Endodermal cell (in vitro differentiated cells): ENCODE measurements at regions not wholly inside any gene's neighbourhood (a gene's known extent, or its start where the extent isn't known, plus 50 kb on each side); places are given as distances from the start of the nearest gene placed in this dataset.

Experiments used
- DNase-seq: peaks from one replicate; pipeline ENCODE4 v3.0.0-alpha.2; 2017
- H3K27ac ChIP-seq: 2 replicates; pipeline ENCODE4 v1.5.1; 2013; ENCODE audit warnings: mild to moderate bottlenecking, low read depth, low read length, moderate library complexity
- H3K27me3 ChIP-seq: 2 replicates; pipeline ENCODE4 v1.6.1; 2013; ENCODE audit warnings: mild to moderate bottlenecking, low read length, moderate library complexity; ENCODE audit not compliant: insufficient read depth, control insufficient read depth, poor library complexity, severe bottlenecking
- H3K36me3 ChIP-seq: 2 replicates; pipeline ENCODE4 v1.7.0; 2013; ENCODE audit warnings: mild to moderate bottlenecking, low read length, moderate library complexity; ENCODE audit not compliant: control insufficient read depth, insufficient read depth
- H3K4me1 ChIP-seq: one replicate; pipeline ENCODE4 v1.7.0; 2013; ENCODE audit warnings: low read length; ENCODE audit not compliant: control insufficient read depth, insufficient read depth
- H3K4me3 ChIP-seq: 2 replicates; pipeline ENCODE4 v1.5.1; 2013; ENCODE audit warnings: mild to moderate bottlenecking, low read length, moderate library complexity
- H3K9ac ChIP-seq: 2 replicates; pipeline ENCODE4 v1.6.1; 2013; ENCODE audit warnings: mild to moderate bottlenecking, low read length, moderate library complexity; ENCODE audit not compliant: poor library complexity, severe bottlenecking; ENCODE audit errors: extremely low read depth
- H3K9me3 ChIP-seq: 2 replicates; pipeline ENCODE4 v1.6.1; 2013; ENCODE audit warnings: mild to moderate bottlenecking, low read length, moderate library complexity; ENCODE audit not compliant: control insufficient read depth
- H3K27ac Mint-ChIP-seq: 2 replicates; pipeline ENCODE4 v1.8.0; 2020; ENCODE audit warnings: mixed read lengths
- H3K27me3 Mint-ChIP-seq: 2 replicates; pipeline ENCODE4 v1.8.0; 2021; ENCODE audit warnings: mild to moderate bottlenecking, mixed read lengths; ENCODE audit not compliant: insufficient read depth
- H3K36me3 Mint-ChIP-seq: 2 replicates; pipeline ENCODE4 v1.8.0; 2020; ENCODE audit warnings: low read depth, mixed read lengths
- H3K4me1 Mint-ChIP-seq: 2 replicates; pipeline ENCODE4 v1.8.0; 2020; ENCODE audit warnings: mixed read lengths
- H3K4me3 Mint-ChIP-seq: 2 replicates; pipeline ENCODE4 v1.8.0; 2020; ENCODE audit warnings: mild to moderate bottlenecking, moderate library complexity, mixed read lengths
- H3K9me3 Mint-ChIP-seq: 2 replicates; pipeline ENCODE4 v1.8.0; 2020; ENCODE audit warnings: mild to moderate bottlenecking, mixed read lengths
- WGBS, 2 experiments: methylation state at CpG; one replicate each; pipeline versions ENCODE4 v1.1.5 to v1.1.7; 2013; ENCODE audit warnings: missing lambda C conversion rate in 2 of 2, mixed read lengths in 1 of 2; ENCODE audit not compliant: insufficient coverage in 1 of 2, insufficient read length in 1 of 2; 5-methylcytosine and 5-hydroxymethylcytosine counted together
- TF ChIP-seq, protein P1 (sequence below): fragments of 200-600 bp; sonication (generic); conservative IDR thresholded peaks from 2 replicates; pipeline ENCODE4 v1.5.0; 2021; ENCODE audit warnings: antibody characterized with exemption, mild to moderate bottlenecking

DNA sequence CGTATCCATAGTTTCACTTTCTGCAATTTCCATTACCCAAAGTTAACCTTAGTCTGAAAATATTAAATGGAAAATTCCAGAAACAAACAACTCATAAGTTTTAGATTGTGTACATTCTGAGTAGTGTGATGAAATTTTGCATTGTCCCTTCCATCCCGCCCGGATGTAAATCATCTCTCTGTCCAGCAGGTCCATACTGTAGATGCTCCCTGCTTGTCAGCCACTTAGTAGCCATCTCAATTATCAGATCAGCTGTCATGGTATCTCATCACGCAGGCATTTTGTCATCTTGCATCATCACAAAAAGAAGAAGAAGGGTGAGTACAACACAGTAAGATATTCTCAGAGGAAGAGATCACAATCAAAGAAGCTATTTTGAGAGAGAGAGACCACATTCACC lies 185.0 kb upstream of the STK17B start:
- no peaks in the 10 kb centered on the region for H3K36me3 Mint-ChIP-seq
- no peak overlapping the region for H3K4me3 ChIP-seq
- H3K4me3 Mint-ChIP-seq = no peak overlapping the region
- DNase-seq = no peak
- H3K9ac ChIP-seq = no peak overlapping the region
- no peak overlapping the region for H3K27ac Mint-ChIP-seq
- 96% methylated on average over 4 of the region's 4 CpGs; no CpG with 5 or more reads in 1 of the 2 experiments for WGBS, 2 experiments
- H3K27me3 Mint-ChIP-seq = no peaks in the 10 kb centered on the region
- H3K9me3 Mint-ChIP-seq = no peaks in the 10 kb centered on the region
- H3K27ac ChIP-seq = no peak overlapping the region
- H3K9me3 ChIP-seq = peaks cover 9% of the 10 kb centered on the region
- no peaks in the 10 kb centered on the region for H3K36me3 ChIP-seq
- no peaks in the 10 kb centered on the region for H3K4me1 ChIP-seq
- H3K27me3 ChIP-seq = no peaks in the 10 kb centered on the region
- H3K4me1 Mint-ChIP-seq = no peaks in the 10 kb centered on the region
- TF ChIP-seq, protein P1, sequence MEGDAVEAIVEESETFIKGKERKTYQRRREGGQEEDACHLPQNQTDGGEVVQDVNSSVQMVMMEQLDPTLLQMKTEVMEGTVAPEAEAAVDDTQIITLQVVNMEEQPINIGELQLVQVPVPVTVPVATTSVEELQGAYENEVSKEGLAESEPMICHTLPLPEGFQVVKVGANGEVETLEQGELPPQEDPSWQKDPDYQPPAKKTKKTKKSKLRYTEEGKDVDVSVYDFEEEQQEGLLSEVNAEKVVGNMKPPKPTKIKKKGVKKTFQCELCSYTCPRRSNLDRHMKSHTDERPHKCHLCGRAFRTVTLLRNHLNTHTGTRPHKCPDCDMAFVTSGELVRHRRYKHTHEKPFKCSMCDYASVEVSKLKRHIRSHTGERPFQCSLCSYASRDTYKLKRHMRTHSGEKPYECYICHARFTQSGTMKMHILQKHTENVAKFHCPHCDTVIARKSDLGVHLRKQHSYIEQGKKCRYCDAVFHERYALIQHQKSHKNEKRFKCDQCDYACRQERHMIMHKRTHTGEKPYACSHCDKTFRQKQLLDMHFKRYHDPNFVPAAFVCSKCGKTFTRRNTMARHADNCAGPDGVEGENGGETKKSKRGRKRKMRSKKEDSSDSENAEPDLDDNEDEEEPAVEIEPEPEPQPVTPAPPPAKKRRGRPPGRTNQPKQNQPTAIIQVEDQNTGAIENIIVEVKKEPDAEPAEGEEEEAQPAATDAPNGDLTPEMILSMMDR = no peak

DNA sequence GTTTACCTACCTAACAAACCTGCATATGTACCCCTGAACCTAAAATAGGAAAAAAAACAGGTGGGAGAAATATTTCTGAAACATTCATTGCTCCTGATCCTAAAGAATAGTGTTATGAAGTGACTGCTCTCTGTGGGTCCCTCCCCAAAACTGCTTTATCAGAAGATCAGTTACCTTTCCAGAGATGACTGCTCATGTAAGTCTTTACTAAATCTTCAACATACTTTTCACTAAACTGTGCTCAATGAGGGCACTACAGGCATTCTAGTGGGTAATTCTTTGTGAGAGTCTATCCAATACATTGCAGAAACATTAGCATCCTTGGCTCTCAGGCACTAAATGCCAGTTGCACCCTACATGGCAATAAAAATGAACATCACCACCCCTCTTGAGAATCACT lies 189.3 kb upstream of the STK17B start:
- Histone ChIP-seq H3K27me3 (no peaks in the 10 kb centered on the region), H3K36me3 (no peaks in the 10 kb centered on the region), H3K4me1 (no peaks in the 10 kb centered on the region), H3K9me3 (no peaks in the 10 kb centered on the region), H3K9ac (no peak overlapping the region), H3K27ac (no peak overlapping the region), H3K4me3 (no peak overlapping the region)
- no peak overlapping the region for H3K27ac Mint-ChIP-seq
- no peak overlapping the region for H3K4me3 Mint-ChIP-seq
- no peaks in the 10 kb centered on the region for H3K4me1 Mint-ChIP-seq
- H3K9me3 Mint-ChIP-seq = no peaks in the 10 kb centered on the region
- no peaks in the 10 kb centered on the region for H3K36me3 Mint-ChIP-seq
- no peak for DNase-seq
- H3K27me3 Mint-ChIP-seq = no peaks in the 10 kb centered on the region
- TF ChIP-seq, protein P1 = no peak

DNA sequence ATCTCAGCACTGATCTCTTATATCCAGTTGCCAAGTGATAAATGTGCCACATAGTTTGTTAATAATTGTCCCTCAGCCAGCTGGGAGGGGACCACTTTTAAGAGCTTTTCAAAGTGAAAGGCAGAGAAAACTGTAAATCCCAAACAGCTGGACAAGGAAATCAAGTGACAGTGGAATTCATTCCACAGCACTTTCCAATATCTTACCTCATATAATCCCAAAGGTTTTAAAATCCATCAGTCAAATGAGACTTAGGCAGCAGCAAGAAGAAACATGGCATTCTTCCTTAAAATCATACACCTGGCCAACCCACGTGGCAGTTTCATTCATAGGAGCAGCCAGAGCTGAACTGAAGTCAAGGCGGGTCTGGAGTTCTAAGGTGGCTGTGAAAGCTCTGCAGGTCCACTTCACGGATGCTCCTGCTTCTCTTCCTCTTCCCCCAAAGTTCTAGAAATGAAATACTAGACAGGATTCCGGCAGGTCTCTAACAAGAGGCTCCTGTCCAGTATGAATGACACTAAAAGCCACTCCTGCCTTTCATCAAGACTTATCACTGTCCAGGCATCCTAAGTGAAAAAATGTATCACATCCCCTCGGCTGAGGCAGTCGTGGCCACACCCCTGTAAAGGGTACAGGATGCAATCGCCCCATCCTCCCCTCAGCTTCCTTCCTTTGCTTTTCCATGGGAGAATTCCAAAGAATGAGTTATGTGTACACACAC lies 190.4 kb upstream of the STK17B start:
- Histone ChIP-seq H3K4me3 (no peak overlapping the region), H3K36me3 (no peaks in the 10 kb centered on the region), H3K27ac (no peak overlapping the region), H3K27me3 (no peaks in the 10 kb centered on the region), H3K9ac (no peak overlapping the region), H3K9me3 (no peaks in the 10 kb centered on the region), H3K4me1 (no peaks in the 10 kb centered on the region)
- H3K9me3 Mint-ChIP-seq = no peaks in the 10 kb centered on the region
- no peak for DNase-seq
- H3K27me3 Mint-ChIP-seq = no peaks in the 10 kb centered on the region
- H3K4me1 Mint-ChIP-seq = no peaks in the 10 kb centered on the region
- WGBS, 2 experiments = 84 to 96% methylated on average over 4 to 7 of the region's 7 CpGs
- no peaks in the 10 kb centered on the region for H3K36me3 Mint-ChIP-seq
- TF ChIP-seq, protein P1 = no peak
- no peak overlapping the region for H3K4me3 Mint-ChIP-seq
- no peak overlapping the region for H3K27ac Mint-ChIP-seq
